Colonic mucosa (tissue), 4 donors: ENCODE measurements at regions not wholly inside any gene's neighbourhood (a gene's known extent, or its start where the extent isn't known, plus 50 kb on each side); places are given as distances from the start of the nearest gene placed in this dataset.

Experiments
- DNase-seq: peaks from one replicate; pipeline ENCODE4 v3.0.0-alpha.2; 2020
- H3K27ac ChIP-seq: fragments of 200-600 bp; one replicate; pipeline ENCODE4 v1.8.0; 2021
- H3K27me3 ChIP-seq: fragments of 200-600 bp; one replicate; pipeline ENCODE4 v1.8.0; 2021
- H3K36me3 ChIP-seq: fragments of 200-600 bp; one replicate; pipeline ENCODE4 v1.8.0; 2021
- H3K4me1 ChIP-seq: fragments of 200-600 bp; one replicate; pipeline ENCODE4 v1.8.0; 2021; ENCODE audit warnings: mild to moderate bottlenecking
- H3K4me3 ChIP-seq: fragments of 200-600 bp; one replicate; pipeline ENCODE4 v1.8.0; 2021
- H3K9ac ChIP-seq, 2 donors: one replicate each; pipeline ENCODE4 v1.7.0; 2013; ENCODE audit warnings: control low read depth in 2 of 2, low read depth in 2 of 2, low read length in 2 of 2
- H3K9me3 ChIP-seq: fragments of 200-600 bp; one replicate; pipeline ENCODE4 v1.8.0; 2021
- CTCF ChIP-seq: fragments of 200-600 bp; IDR thresholded peaks from one replicate; pipeline ENCODE4 v1.8.0; 2022; ENCODE audit warnings: antibody characterized with exemption, mild to moderate bottlenecking
- intact Hi-C: fragments of 100-400 bp; cut with DNase I; formaldehyde crosslinking; loops from one replicate; pipeline ENCODE4 v1.14.1; 2022
- donor health status: healthy.
- donor health status: DM: no; HTN: no; CAD: no.
- donor health status: DM: no; HTN: no; CAD: no.

GRCh38 chr2:129810521-129810920 is 168.9 kb upstream of the RAB6C start:
- TF ChIP-seq CTCF, result no peak

GRCh38 chr2:129812071-129812470 is 167.4 kb upstream of the RAB6C start:
- peak; percentile 83 for DNase-seq
- H3K9me3 ChIP-seq, result no peaks in the 10 kb centered on the region
- H3K27ac ChIP-seq, result peak overlapping the region; percentile 50
- H3K36me3 ChIP-seq, result no peaks in the 10 kb centered on the region
- H3K9ac ChIP-seq, result no peak overlapping the region
- H3K4me1 ChIP-seq, result peaks cover 4% of the 10 kb centered on the region
- no peak for TF ChIP-seq CTCF
- H3K27me3 ChIP-seq, result no peaks in the 10 kb centered on the region
- H3K4me3 ChIP-seq, result no peak overlapping the region
- intact Hi-C loops, result no loop called here

More at GRCh38 chr2:129810521-129810920, 168.9 kb upstream of the RAB6C start:
- no peak for DNase-seq
- H3K36me3 ChIP-seq, result no peaks in the 10 kb centered on the region
- intact Hi-C loops, result no loop called here
- H3K9ac ChIP-seq, result no peak overlapping the region
- H3K9me3 ChIP-seq, result no peaks in the 10 kb centered on the region
- H3K4me1 ChIP-seq, result peaks cover 4% of the 10 kb centered on the region
- no peak overlapping the region for H3K4me3 ChIP-seq
- H3K27me3 ChIP-seq, result no peaks in the 10 kb centered on the region
- no peak overlapping the region for H3K27ac ChIP-seq

GRCh38 chr2:129812654-129813053 is 166.8 kb upstream of the RAB6C start:
- Histone ChIP-seq H3K36me3 (no peaks in the 10 kb centered on the region), H3K4me1 (peaks cover 4% of the 10 kb centered on the region), H3K9me3 (no peaks in the 10 kb centered on the region), H3K9ac (no peak overlapping the region), H3K27me3 (no peaks in the 10 kb centered on the region), H3K4me3 (no peak overlapping the region), H3K27ac (peak overlapping the region; percentile 50)
- no peak for DNase-seq
- no peak for TF ChIP-seq CTCF
- intact Hi-C loops, result no loop called here

DNA sequence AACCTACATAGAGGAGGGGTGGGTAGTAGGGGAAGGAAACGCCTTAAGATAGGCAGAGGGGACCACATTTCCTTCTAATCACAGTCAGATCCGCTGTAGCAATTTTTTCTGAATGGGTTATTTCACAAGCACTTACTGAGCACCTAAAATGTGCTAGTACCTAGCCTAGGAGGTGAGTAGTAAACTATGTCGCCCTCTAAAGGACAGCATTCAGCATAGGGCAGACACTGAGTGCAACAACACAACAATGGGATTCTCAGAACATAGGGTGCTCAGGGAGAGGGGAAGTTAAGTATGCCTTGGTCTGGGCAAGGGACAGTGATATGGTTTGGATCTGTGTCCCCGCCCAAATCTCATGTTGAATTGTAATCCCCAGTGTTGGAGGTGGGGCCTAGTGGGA is 166.1 kb upstream of the RAB6C start:
- TF ChIP-seq CTCF, result no peak
- Histone ChIP-seq H3K9ac (no peak overlapping the region), H3K27me3 (no peaks in the 10 kb centered on the region), H3K4me1 (peaks cover 4% of the 10 kb centered on the region), H3K27ac (no peak overlapping the region), H3K9me3 (no peaks in the 10 kb centered on the region), H3K4me3 (no peak overlapping the region), H3K36me3 (no peaks in the 10 kb centered on the region)
- intact Hi-C loops, result no loop called here
- DNase-seq, result no peak

DNA sequence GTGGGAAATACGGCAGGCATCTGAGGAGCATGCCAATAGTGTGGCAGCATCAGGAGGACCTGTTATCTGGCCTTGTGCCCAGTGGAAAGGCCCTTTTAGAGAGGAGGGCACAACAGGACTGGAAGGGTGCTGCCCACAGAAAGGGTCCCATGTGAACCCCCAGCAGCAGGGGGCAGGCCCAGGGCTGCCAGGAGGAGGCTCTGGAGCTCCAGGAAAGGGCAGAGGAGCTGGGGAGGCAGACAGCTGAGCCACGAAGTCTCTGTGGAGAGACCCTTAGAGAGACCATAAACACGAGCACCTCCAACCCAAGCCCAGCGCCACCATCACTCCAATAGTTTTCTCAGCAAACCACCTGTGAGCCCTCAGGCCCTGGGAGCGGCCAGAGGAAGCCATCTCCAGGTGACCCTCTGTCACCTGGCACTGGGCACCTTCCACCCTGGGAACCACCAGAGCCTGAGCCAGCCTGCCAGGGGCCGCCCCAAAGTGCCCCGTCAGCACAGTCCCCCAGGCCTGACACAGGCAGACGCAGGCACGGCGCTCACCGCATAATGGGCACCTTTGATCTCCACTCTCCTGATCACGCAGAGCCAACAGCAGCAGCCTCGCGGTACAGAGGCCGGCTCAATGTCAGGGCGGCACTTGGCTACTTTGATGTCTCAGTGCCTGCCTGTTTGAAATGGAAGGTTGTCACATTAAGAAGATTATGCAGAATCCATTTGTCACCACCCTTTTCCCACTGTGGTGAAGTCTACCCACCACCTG is 162.5 kb upstream of the RAB6C start:
- intact Hi-C loops, result no loop called here
- no peak for TF ChIP-seq CTCF
- DNase-seq, result no peak
- H3K9me3 ChIP-seq, result no peaks in the 10 kb centered on the region
- H3K27ac ChIP-seq, result no peak overlapping the region
- H3K36me3 ChIP-seq, result no peaks in the 10 kb centered on the region
- H3K4me3 ChIP-seq, result no peak overlapping the region
- H3K4me1 ChIP-seq, result peaks cover 4% of the 10 kb centered on the region
- H3K9ac ChIP-seq, result no peak overlapping the region
- no peaks in the 10 kb centered on the region for H3K27me3 ChIP-seq
